A673 (cell line): ENCODE measurements at regions not wholly inside any gene's neighbourhood (a gene's known extent, or its start where the extent isn't known, plus 50 kb on each side); places are given as distances from the start of the nearest gene placed in this dataset.
"Not testable (repeated sequence)": the region's sequence is repeated elsewhere in the genome, so short reads cannot be mapped to it uniquely, and the experiment has no call there.

Source experiments
- BruUV-seq: library from RNA; stranded (reverse); fragments of 400-500 nt; replicated peaks from 2 replicates; lab custom pipeline; 2021; lab: Mats Ljungman, UMichigan
- CTCF ChIA-PET: fragments of 300-600 bp; sonication (Branson Sonifier 250); formaldehyde crosslinking; loops from one replicate; lab custom pipeline; 2022; ENCODE audit warnings: antibody characterized with exemption; lab: Charles Lee
- POLR2A ChIA-PET: fragments of 300-600 bp; sonication (Branson Sonifier 250); formaldehyde crosslinking; loops from one replicate; lab custom pipeline; 2022; ENCODE audit warnings: antibody characterized with exemption; ENCODE audit not compliant: low non-redundant PET; lab: Charles Lee
- DNase-seq: peaks from one replicate; pipeline ENCODE4 v3.0.0-alpha.2; 2015; ENCODE audit warnings: low spot score
- H3K27ac ChIP-seq: fragments of 200-600 bp; sonication (generic); 2 replicates; pipeline ENCODE4 v1.5.1; 2016; ENCODE audit warnings: mixed run types, low read depth, mild to moderate bottlenecking, mixed read lengths, antibody characterized with exemption, low read length; ENCODE audit not compliant: poor library complexity, severe bottlenecking
- H3K27me3 ChIP-seq: fragments of 200-600 bp; sonication (generic); replicated peaks from 2 replicates; pipeline ENCODE4 v1.6.1; 2017; ENCODE audit warnings: mixed run types, low read depth, mild to moderate bottlenecking, mixed read lengths, antibody characterized with exemption, low read length; ENCODE audit not compliant: insufficient read depth, poor library complexity
- H3K36me3 ChIP-seq: fragments of 200-600 bp; sonication (generic); 2 replicates; pipeline ENCODE4 v1.6.1; 2016; ENCODE audit warnings: mixed run types, mild to moderate bottlenecking, mixed read lengths, antibody characterized with exemption, low read length; ENCODE audit not compliant: insufficient read depth, poor library complexity, severe bottlenecking
- H3K4me1 ChIP-seq: fragments of 200-600 bp; sonication (generic); 2 replicates; pipeline ENCODE4 v1.6.1; 2017; ENCODE audit warnings: mixed run types, mild to moderate bottlenecking, mixed read lengths, antibody characterized with exemption, low read length; ENCODE audit not compliant: insufficient read depth, poor library complexity, severe bottlenecking
- H3K4me3 ChIP-seq: fragments of 200-600 bp; sonication (generic); 2 replicates; pipeline ENCODE4 v1.5.1; 2016; ENCODE audit warnings: low read depth, mixed run types, mild to moderate bottlenecking, mixed read lengths, low read length; ENCODE audit not compliant: poor library complexity, severe bottlenecking
- H3K9me3 ChIP-seq: fragments of 200-600 bp; sonication (generic); 2 replicates; pipeline ENCODE4 v1.6.1; 2016; ENCODE audit warnings: mixed run types, low read depth, mild to moderate bottlenecking, mixed read lengths, antibody characterized with exemption, low read length; ENCODE audit not compliant: poor library complexity, severe bottlenecking
- EZH2 ChIP-seq: fragments of 200-600 bp; sonication (generic); IDR thresholded peaks from 2 replicates; pipeline ENCODE4 v1.6.1; 2017; ENCODE audit warnings: borderline replicate concordance, low read depth, mild to moderate bottlenecking, mixed read lengths, antibody characterized with exemption, low read length; ENCODE audit not compliant: poor library complexity, severe bottlenecking
- intact Hi-C: fragments of 100-400 bp; cut with micrococcal nuclease; formaldehyde crosslinking; loops from one replicate; pipeline ENCODE4 v1.10.0; 2022; ENCODE audit not compliant: unreplicated experiment
- TF ChIP-seq, protein P1 (sequence below): fragments of 300-800, 200-600 bp; sonication (generic); conservative IDR thresholded peaks from 2 replicates; pipeline ENCODE4 v1.5.1; 2017; ENCODE audit warnings: low read depth, mild to moderate bottlenecking, antibody characterized with exemption, low read length, moderate library complexity, mixed read lengths

DNA sequence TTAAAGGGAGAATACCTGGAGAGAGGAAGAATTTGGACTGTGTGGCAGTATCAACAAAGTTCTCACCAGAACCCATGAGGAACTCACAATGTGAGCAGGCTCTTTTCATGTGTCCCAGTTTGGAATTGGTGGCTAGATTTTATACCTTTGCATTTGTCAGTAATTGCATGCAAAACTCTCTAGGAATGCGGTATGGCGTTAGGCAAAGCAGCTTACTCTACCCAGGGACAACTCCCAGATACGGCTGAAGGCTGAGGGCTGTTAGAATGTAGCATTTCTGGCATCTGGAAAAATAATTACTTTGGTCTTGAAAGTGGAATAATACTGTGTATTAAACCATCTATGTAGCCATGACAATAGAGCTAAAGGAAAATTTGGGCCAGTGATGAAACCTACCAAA is 635.5 kb downstream of the SLC16A7 start:
- no peak overlapping the region for H3K27ac ChIP-seq
- TF ChIP-seq, protein P1, sequence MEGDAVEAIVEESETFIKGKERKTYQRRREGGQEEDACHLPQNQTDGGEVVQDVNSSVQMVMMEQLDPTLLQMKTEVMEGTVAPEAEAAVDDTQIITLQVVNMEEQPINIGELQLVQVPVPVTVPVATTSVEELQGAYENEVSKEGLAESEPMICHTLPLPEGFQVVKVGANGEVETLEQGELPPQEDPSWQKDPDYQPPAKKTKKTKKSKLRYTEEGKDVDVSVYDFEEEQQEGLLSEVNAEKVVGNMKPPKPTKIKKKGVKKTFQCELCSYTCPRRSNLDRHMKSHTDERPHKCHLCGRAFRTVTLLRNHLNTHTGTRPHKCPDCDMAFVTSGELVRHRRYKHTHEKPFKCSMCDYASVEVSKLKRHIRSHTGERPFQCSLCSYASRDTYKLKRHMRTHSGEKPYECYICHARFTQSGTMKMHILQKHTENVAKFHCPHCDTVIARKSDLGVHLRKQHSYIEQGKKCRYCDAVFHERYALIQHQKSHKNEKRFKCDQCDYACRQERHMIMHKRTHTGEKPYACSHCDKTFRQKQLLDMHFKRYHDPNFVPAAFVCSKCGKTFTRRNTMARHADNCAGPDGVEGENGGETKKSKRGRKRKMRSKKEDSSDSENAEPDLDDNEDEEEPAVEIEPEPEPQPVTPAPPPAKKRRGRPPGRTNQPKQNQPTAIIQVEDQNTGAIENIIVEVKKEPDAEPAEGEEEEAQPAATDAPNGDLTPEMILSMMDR = no peak
- no peak for TF ChIP-seq EZH2
- ChIA-PET CTCF (no interaction called here), POLR2A (no interaction called here)
- DNase-seq = no peak
- no peaks in the 10 kb centered on the region for H3K36me3 ChIP-seq
- no TSS peak for BruUV-seq
- H3K4me3 ChIP-seq = no peak overlapping the region
- no peaks in the 10 kb centered on the region for H3K9me3 ChIP-seq
- no peaks in the 10 kb centered on the region for H3K27me3 ChIP-seq
- intact Hi-C loops = no loop called here
- H3K4me1 ChIP-seq = no peaks in the 10 kb centered on the region

DNA sequence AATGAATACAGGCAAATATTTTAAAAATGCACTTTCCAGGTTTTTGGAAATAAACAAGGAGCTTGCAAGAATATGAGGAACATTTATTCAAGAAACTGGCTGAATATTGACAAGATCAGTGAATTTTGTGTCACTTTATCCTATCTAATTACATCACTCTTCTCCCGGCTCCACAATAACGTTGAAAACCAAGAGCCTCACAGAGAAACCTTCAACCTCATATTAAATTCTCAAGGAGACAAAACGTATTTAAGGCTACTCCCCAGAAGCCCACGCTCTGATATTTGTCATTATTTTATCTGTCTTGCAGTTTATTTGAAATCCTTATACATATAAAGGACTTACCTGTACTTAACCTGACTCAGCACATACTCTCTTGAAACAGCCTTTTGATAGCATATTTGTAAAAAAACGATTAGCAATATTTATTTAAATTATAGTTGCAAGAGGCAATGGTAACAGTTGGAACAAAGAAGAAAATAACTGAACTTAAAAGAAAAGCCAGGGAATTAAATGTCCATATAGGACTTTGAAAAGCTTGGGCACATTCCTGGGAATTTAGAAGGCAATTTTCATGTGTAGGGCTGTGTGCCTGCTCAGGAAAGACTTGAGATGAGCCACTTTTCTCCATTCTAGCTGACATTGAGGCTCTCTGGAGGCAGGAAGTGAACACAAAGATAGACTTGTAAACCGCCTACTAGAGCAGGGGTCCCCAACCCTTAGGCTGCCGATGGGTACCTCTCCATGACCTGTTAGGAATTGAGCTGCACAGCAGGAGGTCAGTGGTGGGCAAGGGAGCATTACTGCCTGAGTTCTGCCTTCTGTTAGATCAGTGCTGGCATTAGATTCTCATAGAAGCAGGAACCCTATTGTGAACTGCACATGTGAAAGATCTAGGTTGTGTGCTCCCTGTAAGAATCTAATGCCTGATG is 636.4 kb downstream of the SLC16A7 start:
- BruUV-seq = no TSS peak
- H3K27me3 ChIP-seq = no peaks in the 10 kb centered on the region
- no peaks in the 10 kb centered on the region for H3K9me3 ChIP-seq

DNA sequence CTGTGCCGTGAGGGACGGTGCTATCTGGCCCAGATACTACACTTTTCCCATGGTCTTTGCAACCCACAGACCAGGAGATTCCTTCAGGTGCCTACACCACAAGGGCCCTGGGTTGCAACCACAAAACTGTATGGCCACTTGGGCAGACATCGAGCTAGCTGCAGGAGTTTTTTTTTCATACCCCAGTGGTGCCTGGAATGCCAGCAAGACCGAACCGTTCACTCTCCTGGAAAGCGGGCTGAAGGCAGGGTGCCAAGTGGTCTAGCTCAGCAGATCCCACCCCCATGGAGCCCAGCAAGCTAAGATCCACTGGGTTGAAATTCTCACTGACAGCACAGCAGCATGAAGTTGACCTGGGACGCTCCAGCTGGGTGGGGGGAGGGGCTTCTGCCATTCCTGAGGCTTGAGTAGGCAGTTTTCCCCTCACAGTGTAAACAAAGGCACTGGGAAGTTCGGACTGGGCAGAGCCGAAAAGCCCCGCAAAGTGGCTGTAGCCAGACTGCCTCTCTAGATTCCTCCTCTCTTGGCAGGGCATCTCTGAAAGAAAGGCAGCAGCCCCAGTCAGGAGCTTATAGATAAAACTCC is 638.9 kb downstream of the SLC16A7 start:
- H3K4me1 ChIP-seq, H3K27me3 ChIP-seq, H3K9me3 ChIP-seq, intact Hi-C loops, DNase-seq, CTCF ChIA-PET, BruUV-seq, H3K4me3 ChIP-seq, H3K27ac ChIP-seq, H3K36me3 ChIP-seq, POLR2A ChIA-PET: not testable (repeated sequence)

More for the DNA sequence above, 636.4 kb downstream of the SLC16A7 start:
- no peaks in the 10 kb centered on the region for H3K36me3 ChIP-seq
- no peak overlapping the region for H3K4me3 ChIP-seq
- H3K4me1 ChIP-seq = no peaks in the 10 kb centered on the region
- TF ChIP-seq, protein P1 = no peak
- no peak for TF ChIP-seq EZH2
- no peak for DNase-seq
- H3K27ac ChIP-seq = no peak overlapping the region
- intact Hi-C loops = no loop called here
- POLR2A ChIA-PET = no interaction called here
- CTCF ChIA-PET = no interaction called here
